ENCODE measurements at regions not wholly inside any gene's neighbourhood (a gene's known extent, or its start where the extent isn't known, plus 50 kb on each side); places are given as distances from the start of the nearest gene placed in this dataset.
"Not testable (repeated sequence)": the region's sequence is repeated elsewhere in the genome, so short reads cannot be mapped to it uniquely, and the experiment has no call there.

DNA sequence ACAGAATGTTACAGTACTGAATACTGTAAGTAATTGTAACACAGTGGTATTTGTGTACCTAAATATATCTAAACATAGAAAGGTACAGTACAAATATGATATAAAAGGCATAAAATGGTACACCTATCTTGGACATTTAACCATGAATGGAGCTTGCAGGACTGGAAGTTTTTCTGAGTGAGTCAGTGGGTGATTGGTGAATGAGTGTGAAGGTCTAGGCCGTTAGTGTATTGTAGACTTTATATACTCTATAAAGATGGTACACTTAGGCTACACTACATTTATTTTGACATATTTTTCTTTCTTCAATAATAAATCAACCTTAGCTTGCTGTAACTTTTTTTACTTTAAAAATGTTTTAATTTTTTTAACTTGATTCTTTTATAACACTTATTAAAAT, 422.5 kb upstream of the FSTL5 start:
- DNase-seq: no peak

DNA sequence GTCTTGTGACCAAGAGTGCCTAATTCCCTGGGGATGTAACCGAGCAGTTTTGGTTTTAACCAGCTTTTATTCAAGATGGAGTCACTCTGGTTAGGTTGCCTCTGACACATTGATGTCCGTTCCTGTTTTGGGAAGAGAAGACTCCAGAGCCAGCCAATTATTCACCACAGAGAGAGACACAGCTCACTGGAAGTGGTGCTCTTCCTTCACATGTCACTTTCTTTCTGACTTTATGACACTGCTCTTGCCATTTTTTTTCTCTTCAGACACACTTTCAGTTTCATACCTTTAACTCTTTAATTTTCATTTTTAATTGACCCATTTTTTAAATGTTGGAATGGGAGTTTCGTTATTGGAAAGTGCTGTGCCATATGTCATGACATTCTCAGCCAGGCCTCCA, 418.4 kb upstream of the FSTL5 start:
- no peak for DNase-seq

DNA sequence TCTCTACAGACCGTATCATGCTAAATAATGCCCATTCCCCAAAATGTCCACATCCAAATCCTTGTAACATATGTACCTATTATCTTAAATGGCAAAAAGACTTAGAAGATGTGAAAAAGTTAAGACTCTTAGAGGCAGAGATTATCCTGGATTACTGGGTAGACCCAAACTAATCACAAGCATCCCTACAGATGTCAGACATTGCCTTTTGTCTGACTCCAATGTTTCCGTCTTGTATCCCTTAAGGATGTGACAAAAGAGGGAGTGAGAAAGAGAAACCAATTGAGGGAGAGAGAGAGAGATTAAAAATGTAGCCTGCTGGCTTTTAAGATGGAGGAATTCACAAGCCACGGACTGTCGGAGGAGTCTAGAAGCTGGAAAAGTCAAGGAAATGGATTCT, 401.9 kb upstream of the FSTL5 start:
- no peak for DNase-seq

DNA sequence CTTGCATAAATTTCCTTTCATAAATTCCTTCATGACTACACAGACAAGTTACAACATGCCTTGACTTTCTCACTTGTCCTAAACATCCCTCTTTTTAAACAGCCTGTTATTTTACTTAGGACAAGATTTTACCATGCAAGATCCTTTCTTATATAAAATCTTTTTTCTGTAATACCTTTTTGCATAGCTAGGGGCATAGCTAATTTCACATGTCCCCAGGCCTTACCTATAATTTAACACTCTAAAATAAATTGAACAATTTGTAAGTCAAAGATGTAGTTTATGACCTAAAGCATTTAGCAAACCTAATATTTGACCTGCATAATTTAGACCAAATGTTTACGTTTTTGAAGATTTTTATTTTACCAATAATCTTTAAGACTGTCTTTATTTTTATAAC, 396.3 kb upstream of the FSTL5 start:
- no peak for DNase-seq

DNA sequence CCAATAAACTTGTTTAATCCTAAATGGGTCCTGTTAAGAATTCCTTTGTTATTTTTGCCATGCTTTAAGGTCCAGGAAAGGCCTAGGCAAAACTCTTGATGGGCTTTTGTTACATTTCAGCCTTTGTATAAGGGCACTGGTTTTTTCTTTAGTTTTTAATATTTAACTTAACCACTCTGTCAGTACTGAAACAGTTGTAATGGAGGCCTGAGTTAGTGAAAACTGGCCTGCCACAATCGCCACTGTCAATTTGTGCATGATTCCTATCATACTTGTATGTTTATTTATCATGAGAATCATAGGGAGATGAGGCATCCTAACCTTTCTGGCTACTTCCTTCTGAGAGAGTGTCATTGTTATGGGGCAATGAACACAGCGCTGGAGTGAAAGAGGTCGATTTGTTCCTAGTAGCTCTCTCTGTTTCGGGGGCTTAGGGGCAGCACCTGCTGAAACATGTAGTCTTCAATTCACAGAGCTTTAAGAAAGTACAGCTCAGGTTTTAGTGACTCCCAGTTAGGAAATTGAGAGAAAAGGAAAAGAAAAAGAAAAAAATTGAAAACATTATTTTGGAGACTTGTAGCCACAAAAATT, 393.8 kb upstream of the FSTL5 start:
- no peak for DNase-seq

DNA sequence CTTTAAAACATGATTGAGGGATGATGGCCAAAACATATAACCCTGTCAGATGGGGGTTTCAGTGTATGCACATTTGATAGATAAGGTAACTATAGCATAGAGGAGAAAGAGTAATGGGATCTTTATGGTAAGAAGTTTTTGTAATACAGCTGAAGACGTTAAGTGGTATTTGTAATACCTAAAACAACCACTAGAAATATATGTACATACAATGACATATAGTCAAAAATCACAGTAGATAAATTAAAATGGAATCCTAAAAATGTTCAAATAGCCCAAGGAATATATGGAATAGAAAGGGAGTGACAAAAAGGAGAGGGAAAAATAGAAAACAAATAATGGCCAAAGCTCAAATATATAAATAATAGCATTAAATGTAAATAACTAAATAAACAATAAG, 371.3 kb upstream of the FSTL5 start:
- no peak for DNase-seq

DNA sequence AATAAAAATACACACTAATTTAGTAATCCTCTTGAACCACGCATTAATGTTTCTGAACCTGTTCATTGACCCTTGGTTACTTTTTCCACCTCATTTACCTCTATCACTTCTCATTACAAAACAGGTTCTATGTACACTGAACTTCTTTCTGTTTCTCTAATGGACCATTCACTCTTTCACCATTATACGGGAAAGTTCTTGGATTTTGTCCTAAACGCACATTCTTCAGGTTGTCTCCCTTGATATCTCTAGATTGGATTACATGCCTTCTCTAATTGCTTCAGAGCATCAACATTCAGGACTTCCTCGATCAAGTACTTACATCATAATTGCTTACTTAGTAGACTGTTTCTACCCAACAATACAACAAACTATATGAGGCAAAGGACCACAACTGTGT, 359.4 kb upstream of the FSTL5 start:
- no peak for DNase-seq

DNA sequence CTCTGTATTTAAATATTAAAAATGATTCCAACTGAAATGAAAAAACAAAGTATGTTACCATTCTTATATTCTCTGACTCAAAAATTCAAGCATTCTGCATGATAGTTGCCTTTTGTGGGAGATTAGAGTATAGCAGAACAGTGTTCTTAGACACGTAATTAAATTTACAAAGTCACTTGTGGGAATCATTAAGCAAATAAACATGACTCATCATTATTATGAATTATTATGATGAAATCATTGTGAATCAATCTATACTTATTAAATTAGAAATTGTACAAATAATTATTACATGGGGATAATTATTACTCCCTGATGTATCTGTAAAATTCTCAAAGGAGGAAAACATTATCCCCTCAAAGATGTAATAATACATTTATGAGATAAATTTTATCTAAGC, 358.9 kb upstream of the FSTL5 start:
- no peak for DNase-seq

DNA sequence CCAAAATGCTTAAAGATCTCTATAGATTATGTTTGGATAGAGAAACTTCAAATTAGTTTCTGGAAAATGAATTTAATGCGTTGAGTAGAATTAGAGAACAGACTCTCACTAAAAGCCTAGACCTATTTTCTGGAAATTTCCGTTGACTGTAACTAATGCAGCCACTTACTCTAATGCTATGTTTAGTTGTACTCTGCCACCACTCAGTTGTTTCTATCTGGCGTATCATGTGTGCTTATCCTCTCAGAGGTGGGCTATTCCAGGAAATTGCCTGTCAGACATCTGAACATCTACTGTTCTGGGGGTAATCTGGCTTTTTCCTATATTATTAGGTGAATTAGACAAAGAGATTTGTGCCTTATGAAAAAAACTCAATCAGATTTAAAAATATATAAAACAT, 347.1 kb upstream of the FSTL5 start:
- DNase-seq: no peak

DNA sequence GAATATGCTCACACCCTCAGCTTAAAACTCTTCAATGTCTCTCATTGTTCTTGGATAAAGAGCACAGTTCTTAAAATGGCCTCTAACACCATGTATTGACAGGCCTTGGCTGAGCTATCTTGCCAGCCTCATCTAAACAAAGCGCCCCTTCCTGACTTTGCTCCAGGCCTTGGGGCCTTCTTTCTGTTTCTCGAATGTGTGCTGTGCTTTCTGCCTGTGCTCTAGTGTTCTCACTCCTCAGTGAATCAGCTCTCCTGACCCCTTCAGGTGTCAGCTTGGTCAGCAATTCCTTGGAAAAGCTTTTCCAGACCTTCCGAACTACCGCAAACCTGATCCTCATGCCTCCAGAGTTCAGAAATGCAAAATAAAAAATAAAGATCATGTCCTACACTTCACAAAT, 346.3 kb upstream of the FSTL5 start:
- DNase-seq: no peak

DNA sequence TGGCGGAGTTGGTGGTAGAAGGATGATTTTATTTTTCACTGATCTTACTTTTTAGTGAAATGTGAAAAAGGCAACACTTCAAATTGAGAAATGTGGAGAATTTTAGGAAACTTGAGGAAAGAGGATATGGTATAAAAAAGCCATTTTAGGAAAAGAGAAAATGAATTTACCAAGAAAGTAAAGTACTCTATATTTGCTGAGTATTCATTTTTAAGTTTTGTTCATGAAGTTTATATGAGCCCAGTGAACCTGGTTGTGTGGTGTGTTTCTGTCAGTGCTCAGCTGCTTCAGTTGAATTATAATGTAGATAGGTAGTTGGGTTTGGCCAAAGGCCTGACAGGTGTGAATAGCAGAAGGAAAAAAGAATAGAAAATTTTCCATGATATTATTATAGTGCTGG, 345.5 kb upstream of the FSTL5 start:
- no peak for DNase-seq

DNA sequence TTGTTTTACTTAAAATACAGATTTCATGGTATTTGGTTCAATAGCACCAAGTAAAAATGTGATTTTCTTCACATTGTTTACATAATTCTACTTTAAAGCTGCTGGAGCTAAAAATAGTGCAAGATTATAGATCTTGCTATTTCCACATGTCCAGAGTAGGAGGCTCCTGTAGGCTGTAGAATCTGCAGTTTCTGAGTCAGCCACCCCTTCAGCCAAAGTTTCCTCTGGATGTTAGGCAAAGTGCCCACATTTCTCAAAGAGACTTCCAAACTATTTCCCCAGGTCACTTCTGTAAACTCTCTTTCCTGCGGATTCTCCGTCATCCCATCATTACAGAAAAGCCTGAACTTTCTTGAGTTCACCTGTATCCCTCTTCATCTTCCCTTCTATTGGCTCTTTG, 342.5 kb upstream of the FSTL5 start:
- peak in 1 of 2 donors; percentile 56 for DNase-seq

DNA sequence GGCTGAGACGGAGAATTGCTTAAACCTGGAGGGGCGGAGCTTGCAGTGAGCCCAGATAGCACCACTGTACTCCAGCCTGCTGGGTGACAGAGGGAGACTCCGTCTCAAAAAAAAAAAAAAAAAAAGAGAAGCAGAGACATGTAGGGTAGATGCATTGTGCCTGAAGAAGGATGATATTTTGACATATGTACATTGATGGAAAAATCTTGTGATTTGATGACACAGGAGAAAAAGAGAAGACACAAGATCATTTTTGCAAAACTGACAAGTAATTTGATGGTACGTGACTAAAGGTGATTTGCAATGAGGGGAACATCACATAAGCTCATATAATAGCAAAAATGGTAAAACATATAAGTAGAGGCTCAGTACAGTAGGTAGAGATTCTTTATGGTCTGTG, 340.1 kb upstream of the FSTL5 start:
- no peak for DNase-seq

DNA sequence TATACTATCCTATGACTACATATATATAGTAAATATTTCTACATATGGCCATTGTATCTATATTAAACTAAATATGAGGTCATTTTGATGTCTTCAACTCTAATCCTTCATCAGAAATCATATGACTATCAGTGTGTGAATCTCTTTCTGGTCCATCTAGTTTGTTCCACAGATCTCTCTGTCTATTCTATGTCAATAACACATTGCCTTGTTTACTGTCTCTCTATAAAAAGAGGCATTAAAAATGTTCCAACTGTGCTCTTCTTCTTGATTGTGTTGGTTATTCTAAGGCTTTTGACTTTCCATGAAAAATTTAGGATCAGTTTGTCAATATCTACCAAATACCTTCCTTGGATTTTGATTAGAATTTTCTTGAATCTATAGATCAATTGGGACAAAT, 338.3 kb upstream of the FSTL5 start:
- no peak for DNase-seq

DNA sequence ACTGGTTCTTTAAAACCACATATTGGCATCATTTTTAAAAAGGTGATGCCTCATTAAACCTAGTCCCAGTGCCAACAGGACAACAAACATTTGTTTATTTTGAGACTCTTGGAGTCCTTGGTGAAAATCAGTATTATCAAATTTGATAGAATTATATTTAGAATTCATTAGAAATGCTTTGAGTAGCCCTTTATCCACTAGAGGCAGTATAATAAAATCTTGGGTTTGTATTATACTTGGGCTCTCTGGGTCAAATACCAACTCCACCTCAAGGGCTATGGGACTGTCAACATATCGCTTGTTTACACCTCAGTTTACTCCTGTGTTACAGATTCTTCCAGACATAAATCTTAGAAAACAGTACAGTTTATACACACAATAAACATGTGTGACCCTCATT, 335.7 kb upstream of the FSTL5 start:
- no peak for DNase-seq

DNA sequence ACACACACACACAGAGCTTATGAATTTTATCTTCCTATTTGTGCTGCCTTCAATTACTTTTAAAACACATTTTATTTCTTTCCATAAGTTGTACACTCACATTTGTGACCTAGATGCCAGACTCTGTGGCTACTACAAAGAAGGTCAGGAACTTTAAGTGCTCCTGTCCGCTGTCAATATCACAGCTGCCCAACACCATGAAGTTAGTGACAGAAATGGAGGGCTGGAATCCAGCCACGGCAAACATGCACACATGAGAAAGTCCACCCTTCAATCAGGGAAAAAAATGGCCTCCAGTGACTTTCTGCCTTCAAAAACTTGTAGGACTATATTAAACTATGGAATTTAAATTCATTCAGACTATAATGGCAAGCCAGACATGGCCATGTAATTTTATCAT, 334.4 kb upstream of the FSTL5 start:
- DNase-seq: no peak

DNA sequence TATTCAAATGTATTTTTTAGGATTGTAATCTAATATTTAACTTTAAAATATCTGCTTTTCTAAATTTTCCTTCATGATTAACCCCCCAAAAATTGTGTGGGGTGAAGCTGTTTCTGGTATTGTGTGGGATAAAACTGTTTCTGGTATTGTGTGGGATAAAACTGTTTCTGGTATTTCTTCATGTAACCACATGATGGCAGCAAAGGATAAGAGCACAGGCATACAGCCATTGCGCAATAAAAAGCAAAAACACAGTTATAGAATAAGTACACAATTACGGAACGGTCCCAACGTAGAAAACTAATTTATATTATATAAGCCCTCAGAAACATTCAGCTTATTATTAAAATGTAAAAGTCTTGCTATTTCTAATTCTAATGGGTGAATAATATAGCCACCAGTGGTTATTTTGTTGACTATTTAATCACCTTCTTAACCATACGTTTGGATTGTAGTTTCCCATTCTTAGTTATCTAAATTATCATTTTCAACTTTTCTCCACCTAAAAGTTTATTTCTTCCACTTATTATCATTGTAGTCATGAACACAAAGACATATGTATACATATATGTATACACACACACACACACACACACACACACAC, 333.9 kb upstream of the FSTL5 start:
- DNase-seq: peak; percentile 30 to 65

DNA sequence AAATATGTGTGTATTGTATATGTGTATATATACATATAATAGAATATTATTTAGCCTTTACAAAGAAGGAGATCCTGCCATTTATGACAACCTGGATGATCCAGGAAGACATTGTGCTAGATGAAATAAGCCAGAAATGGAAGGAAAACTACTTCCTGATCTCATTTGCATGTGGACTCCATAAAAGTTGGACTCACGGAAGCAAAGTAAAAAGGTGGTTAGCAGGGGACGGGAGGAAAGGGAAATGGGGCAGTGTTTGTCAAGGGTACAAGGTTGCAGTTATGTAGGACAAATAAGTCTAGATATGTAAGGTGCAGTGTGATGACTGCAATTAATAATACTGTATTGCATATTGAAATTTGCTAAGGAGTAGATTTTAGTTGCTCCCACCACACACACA, 331.1 kb upstream of the FSTL5 start:
- no peak for DNase-seq

DNA sequence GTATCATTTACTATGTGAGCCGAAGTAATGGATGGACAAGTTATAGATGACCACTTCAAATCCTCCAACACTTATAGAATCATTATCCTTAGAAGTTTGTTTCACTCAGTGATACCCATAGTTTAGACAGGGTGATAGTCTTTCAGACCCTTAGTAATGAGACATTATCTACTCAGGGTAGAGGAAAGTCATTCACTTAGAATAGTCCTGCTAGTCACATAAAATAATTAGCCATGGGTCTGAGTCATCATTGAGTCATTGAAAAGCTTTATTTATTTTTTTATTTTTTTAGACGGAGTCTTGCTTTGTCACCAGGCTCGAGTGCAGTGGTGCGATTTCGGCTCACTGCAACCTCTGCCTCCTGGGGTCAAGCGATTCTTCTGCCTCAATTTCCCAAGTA, 321.7 kb upstream of the FSTL5 start:
- no peak for DNase-seq

DNA sequence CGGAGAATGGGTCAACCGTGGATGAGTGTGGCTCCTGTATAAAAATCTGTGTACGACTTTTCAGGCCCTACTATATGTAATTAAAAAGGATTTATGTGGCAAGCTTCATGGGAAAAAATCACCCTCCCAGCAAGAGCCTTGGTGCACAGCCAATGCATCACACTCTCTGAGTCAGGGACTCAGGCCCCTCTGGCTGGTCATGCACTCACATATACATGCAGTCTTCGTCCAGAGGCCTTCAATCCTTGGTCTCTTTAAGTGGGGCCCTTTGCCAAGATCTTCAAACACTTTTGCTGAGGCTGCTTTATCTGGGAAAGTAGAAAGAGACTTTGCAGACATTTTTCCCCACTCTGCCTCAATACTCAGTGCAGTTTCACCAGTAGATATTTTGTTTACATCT, 311.4 kb upstream of the FSTL5 start:
- no peak for DNase-seq

DNA sequence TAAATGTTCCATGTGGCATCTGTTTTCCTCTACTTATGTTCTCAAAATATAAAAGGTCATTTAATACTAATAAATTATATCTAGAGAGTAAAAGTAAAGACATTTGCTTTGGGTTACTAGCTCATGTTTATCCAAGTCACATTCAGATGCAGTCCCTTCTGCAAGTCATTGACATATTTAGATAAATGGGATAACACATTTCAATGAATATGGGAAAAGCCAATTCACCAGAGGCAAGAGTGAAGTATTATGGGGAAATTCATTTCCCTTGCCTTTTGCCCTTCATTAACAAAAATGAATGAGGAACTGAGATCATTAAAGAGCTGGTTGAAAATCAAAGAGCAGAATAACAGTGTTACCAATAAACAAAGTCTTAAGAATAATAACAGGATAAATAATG, 306.2 kb upstream of the FSTL5 start:
- DNase-seq: no peak

DNA sequence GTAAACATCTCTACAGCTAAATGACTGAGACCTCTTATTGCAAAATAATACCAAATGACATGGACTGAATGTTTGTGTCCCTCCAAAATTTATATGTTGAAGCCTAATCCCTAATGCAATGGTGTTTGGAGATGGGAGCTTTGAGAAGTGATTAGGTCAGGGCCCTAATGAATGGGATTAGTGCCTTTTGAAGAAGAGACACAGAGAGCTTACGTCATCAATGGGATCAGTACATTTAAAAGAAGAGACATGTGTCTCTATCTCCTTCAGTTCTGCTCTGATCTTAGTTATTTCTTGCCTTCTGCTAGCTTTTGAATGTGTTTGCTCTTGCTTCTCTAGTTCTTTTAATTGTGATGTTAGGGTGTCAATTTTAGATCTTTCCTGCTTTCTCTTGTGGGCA, 301.6 kb upstream of the FSTL5 start:
- DNase-seq: not testable (repeated sequence)

DNA sequence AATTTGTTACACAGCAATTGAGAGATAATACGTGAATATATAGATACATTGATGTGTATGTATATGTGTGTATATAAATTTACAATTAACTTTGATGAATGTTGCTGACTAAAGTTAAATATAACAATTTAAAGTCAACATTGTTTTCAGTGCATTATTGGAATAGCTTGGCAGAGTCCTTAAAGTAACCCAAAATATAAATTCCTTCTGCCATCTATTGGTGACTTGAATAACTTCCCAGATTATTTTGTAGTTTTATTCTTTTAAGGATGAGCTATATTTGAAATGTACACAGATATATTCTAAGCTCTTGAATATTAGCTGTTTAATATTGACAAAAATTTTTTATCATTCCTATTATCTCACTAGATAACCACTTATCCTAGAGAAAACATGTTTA, 298.2 kb upstream of the FSTL5 start:
- no peak for DNase-seq

DNA sequence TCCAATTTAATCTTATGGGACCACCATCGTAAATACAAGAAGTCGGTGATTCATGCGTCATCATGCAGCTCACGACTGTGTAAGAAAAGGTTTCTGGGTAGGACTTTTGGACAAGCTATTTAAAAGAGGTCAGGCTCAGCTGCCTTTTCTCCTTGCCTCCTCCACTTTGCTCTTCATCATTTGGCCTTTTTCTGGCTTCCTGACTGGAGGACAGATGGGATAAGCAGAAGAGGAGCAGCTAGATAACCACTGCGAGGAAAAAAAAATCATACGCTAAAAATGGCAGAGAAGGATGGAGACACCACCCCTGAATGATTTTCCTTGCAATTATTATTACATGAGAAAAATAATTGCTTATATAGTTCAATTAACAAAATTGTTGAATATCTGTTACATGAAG, 294.3 kb upstream of the FSTL5 start:
- DNase-seq: no peak

DNA sequence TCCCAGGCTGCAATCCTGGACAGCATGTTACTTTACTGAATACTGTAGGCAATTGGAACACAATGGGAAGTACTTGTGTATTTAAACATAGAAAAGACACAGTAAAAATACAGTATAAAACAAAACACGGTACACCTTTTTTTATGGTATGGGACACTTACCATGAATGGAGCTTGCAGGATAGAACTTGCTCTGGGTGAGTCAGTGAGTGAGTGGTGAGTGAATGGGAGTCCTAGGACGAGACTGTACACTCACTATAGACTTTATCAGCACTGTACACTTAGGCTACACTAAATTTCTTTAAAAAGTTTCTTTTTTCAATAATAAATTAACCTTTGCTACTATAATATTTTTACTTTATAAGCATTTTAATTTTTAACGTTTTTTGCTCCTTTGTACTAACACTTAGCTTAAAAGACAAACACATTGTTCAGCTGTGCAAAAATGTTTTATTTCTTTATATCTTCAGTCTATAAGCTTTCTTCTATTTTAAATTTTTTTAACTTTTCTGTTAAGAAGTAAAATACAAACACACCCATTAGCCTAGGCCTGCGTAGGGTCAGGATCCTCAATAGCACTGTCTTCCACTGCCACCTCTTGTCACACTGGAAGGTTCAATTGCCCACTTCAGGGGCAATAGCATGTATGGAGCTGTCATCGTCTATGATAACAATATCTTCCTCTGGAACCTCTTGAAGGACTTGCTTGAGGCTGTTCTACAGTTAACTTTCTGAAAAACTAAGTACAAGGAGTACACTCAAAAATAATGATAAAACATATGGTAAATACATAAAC, 293.5 kb upstream of the FSTL5 start:
- no peak for DNase-seq
